ENCODE measurements at regions not wholly inside any gene's neighbourhood (a gene's known extent, or its start where the extent isn't known, plus 50 kb on each side); places are given as distances from the start of the nearest gene placed in this dataset.

- CTCF ChIA-PET = no interaction called here
- DNase-seq (ENCODE audit: extremely low spot score) = no peak
- TF ChIP-seq, protein P1, sequence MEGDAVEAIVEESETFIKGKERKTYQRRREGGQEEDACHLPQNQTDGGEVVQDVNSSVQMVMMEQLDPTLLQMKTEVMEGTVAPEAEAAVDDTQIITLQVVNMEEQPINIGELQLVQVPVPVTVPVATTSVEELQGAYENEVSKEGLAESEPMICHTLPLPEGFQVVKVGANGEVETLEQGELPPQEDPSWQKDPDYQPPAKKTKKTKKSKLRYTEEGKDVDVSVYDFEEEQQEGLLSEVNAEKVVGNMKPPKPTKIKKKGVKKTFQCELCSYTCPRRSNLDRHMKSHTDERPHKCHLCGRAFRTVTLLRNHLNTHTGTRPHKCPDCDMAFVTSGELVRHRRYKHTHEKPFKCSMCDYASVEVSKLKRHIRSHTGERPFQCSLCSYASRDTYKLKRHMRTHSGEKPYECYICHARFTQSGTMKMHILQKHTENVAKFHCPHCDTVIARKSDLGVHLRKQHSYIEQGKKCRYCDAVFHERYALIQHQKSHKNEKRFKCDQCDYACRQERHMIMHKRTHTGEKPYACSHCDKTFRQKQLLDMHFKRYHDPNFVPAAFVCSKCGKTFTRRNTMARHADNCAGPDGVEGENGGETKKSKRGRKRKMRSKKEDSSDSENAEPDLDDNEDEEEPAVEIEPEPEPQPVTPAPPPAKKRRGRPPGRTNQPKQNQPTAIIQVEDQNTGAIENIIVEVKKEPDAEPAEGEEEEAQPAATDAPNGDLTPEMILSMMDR (IDR thresholded peaks at IDR 0.05; ENCODE audit: control extremely low read depth, extremely low read depth, low read depth, missing control alignments) = no peak
- POLR2A ChIA-PET = no interaction called here
Observed at GRCh38 chr4:28709891-28710290, 1849.2 kb downstream of the STIM2 start.

DNA sequence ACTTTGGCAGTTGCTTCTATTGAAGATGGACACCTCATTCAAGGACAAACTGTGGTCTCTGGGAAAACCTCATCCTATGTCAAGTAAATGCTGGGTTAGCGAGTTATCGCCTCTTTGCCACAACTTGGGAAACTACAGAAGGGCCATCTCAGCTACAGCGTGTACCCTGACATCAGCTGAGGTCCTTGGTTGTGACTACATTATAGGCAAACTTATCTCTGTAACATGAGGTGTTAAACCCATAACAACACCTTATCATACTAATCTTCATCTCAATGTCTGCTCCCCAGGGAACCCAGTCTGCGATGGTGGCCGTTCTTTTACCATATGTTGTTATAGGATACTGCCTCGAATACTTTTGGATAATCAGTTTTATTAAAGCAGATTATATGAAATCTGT lies 1862.7 kb downstream of the STIM2 start:
- CTCF ChIA-PET = no interaction called here
- no peak for DNase-seq (ENCODE audit: extremely low spot score)
- TF ChIP-seq, protein P1 (IDR thresholded peaks at IDR 0.05; ENCODE audit: control extremely low read depth, extremely low read depth, low read depth, missing control alignments) = no peak
- POLR2A ChIA-PET = no interaction called here

- TF ChIP-seq, protein P1 (IDR thresholded peaks at IDR 0.05; ENCODE audit: control extremely low read depth, extremely low read depth, low read depth, missing control alignments) = no peak
- POLR2A ChIA-PET = no interaction called here
- no peak for DNase-seq (ENCODE audit: extremely low spot score)
- CTCF ChIA-PET = no interaction called here
Observed at GRCh38 chr4:28724239-28724638, 1863.6 kb downstream of the STIM2 start.

DNA sequence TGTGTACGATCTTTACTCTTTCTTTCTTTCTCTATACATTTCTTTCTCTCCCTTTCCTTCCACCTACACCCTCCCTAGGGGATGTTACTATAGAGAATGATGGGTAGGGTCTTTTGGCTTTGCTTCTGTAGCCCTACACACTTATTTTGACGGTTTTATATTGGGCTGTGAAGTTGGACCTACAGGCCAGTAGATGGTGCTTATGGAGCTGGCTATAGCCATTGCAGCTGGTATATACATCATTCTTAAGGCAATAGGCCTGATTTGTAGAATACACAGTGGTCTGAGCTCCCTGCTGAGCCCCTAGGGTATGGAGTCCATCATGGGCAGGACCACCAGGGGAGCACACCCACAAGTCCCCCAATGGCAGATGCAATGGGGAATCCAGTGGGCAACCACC lies 1869.7 kb downstream of the STIM2 start:
- POLR2A ChIA-PET = no interaction called here
- TF ChIP-seq, protein P1 (IDR thresholded peaks at IDR 0.05; ENCODE audit: control extremely low read depth, extremely low read depth, low read depth, missing control alignments) = no peak
- CTCF ChIA-PET = interaction anchor here (1.5 kb wide), 1 partner anchor 18 kb away, joined by 3 read pairs; no protein-coding TSS in a partner anchor
- no peak for DNase-seq (ENCODE audit: extremely low spot score)

DNA sequence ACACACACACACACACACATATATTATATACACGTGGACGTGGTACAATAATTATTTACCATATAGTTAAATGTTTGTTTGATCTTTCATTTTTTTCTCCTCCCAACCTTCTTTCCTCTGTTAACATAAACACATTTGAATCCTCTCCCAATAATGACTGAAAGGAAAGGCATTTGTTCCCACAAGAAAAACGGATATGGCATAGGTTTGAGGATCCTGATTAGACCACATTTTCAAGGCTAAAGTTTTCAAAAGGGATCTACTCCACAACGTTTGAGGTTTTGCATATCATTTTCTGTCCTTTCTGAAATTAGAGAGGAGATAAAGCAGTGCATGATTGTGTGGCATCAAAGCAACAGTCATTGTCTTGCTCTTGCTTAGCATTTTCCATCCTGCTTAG lies 1883.4 kb downstream of the STIM2 start:
- ChIA-PET CTCF (no interaction called here), POLR2A (no interaction called here)
- TF ChIP-seq, protein P1 (IDR thresholded peaks at IDR 0.05; ENCODE audit: control extremely low read depth, extremely low read depth, low read depth, missing control alignments) = no peak
- no peak for DNase-seq (ENCODE audit: extremely low spot score)

DNA sequence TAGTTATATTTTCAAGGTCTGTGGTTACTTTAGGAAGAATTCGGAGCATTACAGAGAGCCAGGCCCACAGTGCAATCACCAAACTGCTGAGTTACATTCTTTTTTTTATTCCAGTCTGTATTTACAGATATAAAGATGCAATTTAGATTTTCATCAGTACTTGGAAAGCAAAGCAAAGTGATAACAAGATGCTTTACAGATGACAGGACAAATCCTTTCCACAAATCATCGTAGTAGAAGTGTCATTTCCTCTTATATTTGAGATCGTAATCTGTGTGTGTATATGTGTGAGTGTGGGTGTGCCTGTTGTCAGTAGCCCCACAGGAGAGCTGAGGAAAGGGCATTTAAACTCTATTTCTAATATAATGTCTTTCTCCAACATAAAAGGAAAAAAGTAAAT lies 1893.7 kb downstream of the STIM2 start:
- CTCF ChIA-PET = no interaction called here
- POLR2A ChIA-PET = no interaction called here
- DNase-seq (ENCODE audit: extremely low spot score) = no peak
- TF ChIP-seq, protein P1 (IDR thresholded peaks at IDR 0.05; ENCODE audit: control extremely low read depth, extremely low read depth, low read depth, missing control alignments) = no peak

- no peak for DNase-seq (ENCODE audit: extremely low spot score)
- ChIA-PET CTCF (no interaction called here), POLR2A (no interaction called here)
- TF ChIP-seq, protein P1 (IDR thresholded peaks at IDR 0.05; ENCODE audit: control extremely low read depth, extremely low read depth, low read depth, missing control alignments) = no peak
Observed at GRCh38 chr4:28755081-28755480, 1894.4 kb downstream of the STIM2 start.
